PC-3 (cell line): ENCODE measurements at regions not wholly inside any gene's neighbourhood (a gene's known extent, or its start where the extent isn't known, plus 50 kb on each side); places are given as distances from the start of the nearest gene placed in this dataset.

Experiments used
- ATAC-seq: fragments of 200-7000 bp; cut with Tn5 transposase; 2 replicates; pipeline ENCODE4 v1.9.1; 2020; ENCODE audit warnings: mild to moderate bottlenecking, moderate library complexity
- BruUV-seq: library from RNA; stranded (reverse); fragments of 400-500 nt; replicated peaks from 2 replicates; lab custom pipeline; 2021; lab: Mats Ljungman, UMichigan
- CTCF ChIA-PET: fragments of 300-600 bp; sonication (Branson Sonifier 250); formaldehyde crosslinking; loops from one replicate; lab custom pipeline; 2022; ENCODE audit warnings: antibody characterized with exemption; lab: Charles Lee
- POLR2A ChIA-PET: fragments of 300-600 bp; sonication (Branson Sonifier 250); formaldehyde crosslinking; loops from one replicate; lab custom pipeline; 2022; ENCODE audit warnings: antibody characterized with exemption; ENCODE audit not compliant: unreplicated experiment; lab: Charles Lee
- DNase-seq: peaks from one replicate; pipeline ENCODE4 v3.0.0-alpha.2; 2015
- H2AFZ ChIP-seq: fragments of 300-600 bp; sonication (generic); 2 replicates; pipeline ENCODE4 v1.6.0; 2016; ENCODE audit warnings: antibody characterized with exemption, low read length
- H3F3A ChIP-seq: fragments of 300-600 bp; sonication (generic); one replicate; pipeline ENCODE4 v1.6.0; 2017; ENCODE audit warnings: antibody characterized with exemption, low read length, control low read depth, mild to moderate bottlenecking; ENCODE audit not compliant: unreplicated experiment
- H3K27ac ChIP-seq: fragments of 300-600 bp; sonication (generic); 2 replicates; pipeline ENCODE4 v1.5.1; 2016; ENCODE audit warnings: mild to moderate bottlenecking, low read length
- H3K27me3 ChIP-seq: fragments of 300-600 bp; sonication (generic); 2 replicates; pipeline ENCODE4 v1.6.1; 2016; ENCODE audit warnings: low read length, mixed read lengths
- H3K36me3 ChIP-seq: fragments of 300-600 bp; sonication (generic); 2 replicates; pipeline ENCODE4 v1.6.1; 2016; ENCODE audit warnings: low read depth, mixed run types, low read length, mixed read lengths
- H3K4me1 ChIP-seq: fragments of 300-600 bp; sonication (generic); 2 replicates; pipeline ENCODE4 v1.5.1; 2016; ENCODE audit warnings: low read length; ENCODE audit not compliant: insufficient read depth
- H3K4me2 ChIP-seq: fragments of 300-600 bp; sonication (generic); 2 replicates; pipeline ENCODE4 v1.6.0; 2016; ENCODE audit warnings: low read length
- H3K4me3 ChIP-seq: fragments of 300-600 bp; sonication (generic); 2 replicates; pipeline ENCODE4 v1.5.1; 2016; ENCODE audit warnings: mild to moderate bottlenecking, low read length, mixed read lengths
- H3K79me2 ChIP-seq: fragments of 300-600 bp; sonication (generic); 2 replicates; pipeline ENCODE4 v1.6.1; 2017; ENCODE audit warnings: low read length, mixed read lengths
- H3K9ac ChIP-seq: fragments of 300-600 bp; sonication (generic); 2 replicates; pipeline ENCODE4 v1.6.0; 2016; ENCODE audit warnings: mild to moderate bottlenecking, low read length
- H3K9me2 ChIP-seq: fragments of 300-600 bp; sonication (generic); replicated peaks from 2 replicates; pipeline ENCODE4 v1.6.1; 2016; ENCODE audit warnings: mixed run types, low read length, mixed read lengths
- H3K9me3 ChIP-seq: fragments of 300-600 bp; sonication (generic); 2 replicates; pipeline ENCODE4 v1.6.1; 2016; ENCODE audit warnings: low read length, mixed read lengths
- H4K20me1 ChIP-seq: fragments of 300-600 bp; sonication (generic); 2 replicates; pipeline ENCODE4 v1.6.1; 2016; ENCODE audit warnings: low read length, mixed read lengths
- EZH2 ChIP-seq: fragments of 300-600 bp; sonication (generic); IDR thresholded peaks from one replicate; pipeline ENCODE4 v1.6.1; 2017; ENCODE audit warnings: antibody characterized with exemption, mild to moderate bottlenecking, low read length; ENCODE audit not compliant: unreplicated experiment
- EZH2phosphoT487 ChIP-seq: fragments of 300-600 bp; sonication (generic); IDR thresholded peaks from 2 replicates; pipeline ENCODE4 v1.6.1; 2018; ENCODE audit warnings: mild to moderate bottlenecking, antibody characterized with exemption, low read length, borderline replicate concordance
- intact Hi-C: fragments of 100-400 bp; cut with micrococcal nuclease; formaldehyde crosslinking; loops from 2 replicates; pipeline ENCODE4 v1.9.0; 2023
- TF ChIP-seq, protein P1 (sequence below): fragments of 300-600 bp; sonication (generic); conservative IDR thresholded peaks from 2 replicates; pipeline ENCODE4 v1.5.1; 2017; ENCODE audit warnings: antibody characterized with exemption, low read depth, mild to moderate bottlenecking, low read length

DNA sequence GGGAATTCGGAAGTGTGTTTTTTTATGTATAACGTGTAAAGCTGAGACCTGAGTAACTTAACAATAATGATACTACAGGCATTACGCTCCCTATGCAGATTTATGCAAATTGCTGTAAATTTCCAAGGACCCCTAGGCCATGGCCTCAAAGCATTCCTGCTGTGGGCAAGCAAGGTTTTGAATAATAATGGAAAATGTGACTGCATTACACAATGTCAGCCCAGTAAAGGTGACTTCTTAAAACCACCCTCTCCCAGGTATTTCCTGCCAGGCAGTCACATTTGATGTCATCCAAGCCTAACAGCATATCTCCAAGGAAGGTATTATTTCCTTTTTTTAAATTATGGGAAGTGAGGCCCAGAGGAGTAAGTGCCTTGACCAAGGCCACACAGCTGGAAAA lies 621.0 kb downstream of the BCL11B start:
- no peaks in the 10 kb centered on the region; the same call in 1 of the 2 replicates for H3K9me3 ChIP-seq
- no peaks in the 10 kb centered on the region for H3K79me2 ChIP-seq
- no peak overlapping the region for H3K9ac ChIP-seq
- H2AFZ ChIP-seq, result no peak overlapping the region
- no peaks in the 10 kb centered on the region for H3F3A ChIP-seq
- CTCF ChIA-PET, result no interaction called here
- H3K4me3 ChIP-seq, result no peak overlapping the region
- POLR2A ChIA-PET, result no interaction called here
- no peaks in the 10 kb centered on the region for H3K36me3 ChIP-seq
- no peak overlapping the region for H3K27ac ChIP-seq
- H3K4me1 ChIP-seq, result no peaks in the 10 kb centered on the region
- DNase-seq (no peak), ATAC-seq (no peak)
- BruUV-seq, result no TSS peak
- H3K27me3 ChIP-seq, result no peaks in the 10 kb centered on the region
- no peaks in the 10 kb centered on the region for H3K9me2 ChIP-seq
- intact Hi-C loops, result no loop called here
- TF ChIP-seq, protein P1, sequence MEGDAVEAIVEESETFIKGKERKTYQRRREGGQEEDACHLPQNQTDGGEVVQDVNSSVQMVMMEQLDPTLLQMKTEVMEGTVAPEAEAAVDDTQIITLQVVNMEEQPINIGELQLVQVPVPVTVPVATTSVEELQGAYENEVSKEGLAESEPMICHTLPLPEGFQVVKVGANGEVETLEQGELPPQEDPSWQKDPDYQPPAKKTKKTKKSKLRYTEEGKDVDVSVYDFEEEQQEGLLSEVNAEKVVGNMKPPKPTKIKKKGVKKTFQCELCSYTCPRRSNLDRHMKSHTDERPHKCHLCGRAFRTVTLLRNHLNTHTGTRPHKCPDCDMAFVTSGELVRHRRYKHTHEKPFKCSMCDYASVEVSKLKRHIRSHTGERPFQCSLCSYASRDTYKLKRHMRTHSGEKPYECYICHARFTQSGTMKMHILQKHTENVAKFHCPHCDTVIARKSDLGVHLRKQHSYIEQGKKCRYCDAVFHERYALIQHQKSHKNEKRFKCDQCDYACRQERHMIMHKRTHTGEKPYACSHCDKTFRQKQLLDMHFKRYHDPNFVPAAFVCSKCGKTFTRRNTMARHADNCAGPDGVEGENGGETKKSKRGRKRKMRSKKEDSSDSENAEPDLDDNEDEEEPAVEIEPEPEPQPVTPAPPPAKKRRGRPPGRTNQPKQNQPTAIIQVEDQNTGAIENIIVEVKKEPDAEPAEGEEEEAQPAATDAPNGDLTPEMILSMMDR, result no peak
- TF ChIP-seq EZH2phosphoT487, result no peak
- no peak for TF ChIP-seq EZH2
- no peak overlapping the region for H3K4me2 ChIP-seq
- no peaks in the 10 kb centered on the region for H4K20me1 ChIP-seq

DNA sequence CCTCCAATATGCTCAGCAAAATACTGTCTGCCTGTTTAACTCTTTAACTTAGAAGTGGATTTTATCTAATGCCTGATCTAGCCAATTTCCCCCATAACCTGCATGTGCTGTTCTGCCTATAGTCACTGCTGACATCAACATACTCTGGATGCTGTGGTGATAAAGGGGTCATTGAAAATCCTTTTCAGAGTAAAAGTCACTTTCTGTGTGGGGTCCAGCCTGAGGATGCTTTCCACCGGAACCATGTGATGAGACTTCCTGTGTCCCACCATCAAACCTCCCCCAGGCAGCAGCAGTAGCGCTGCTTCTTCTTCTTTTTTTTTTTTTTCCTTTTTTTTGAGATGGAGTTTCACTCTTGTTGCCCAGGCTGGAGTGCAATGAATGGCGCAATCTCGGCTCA lies 607.0 kb downstream of the BCL11B start:
- Histone ChIP-seq H3F3A (no peaks in the 10 kb centered on the region), H3K9me3 (0 out of 2 replicates have a peak, but pooled peaks cover 8% of the 10 kb centered on the region), H3K4me2 (no peak overlapping the region), H2AFZ (no peak overlapping the region), H3K27ac (no peak overlapping the region), H4K20me1 (no peaks in the 10 kb centered on the region), H3K9me2 (no peaks in the 10 kb centered on the region), H3K4me3 (no peak overlapping the region), H3K4me1 (no peaks in the 10 kb centered on the region), H3K79me2 (no peaks in the 10 kb centered on the region), H3K27me3 (no peaks in the 10 kb centered on the region), H3K9ac (no peak overlapping the region), H3K36me3 (no peaks in the 10 kb centered on the region)
- DNase-seq (no peak), ATAC-seq (no peak)
- intact Hi-C loops, result no loop called here
- no TSS peak for BruUV-seq
- TF ChIP-seq EZH2phosphoT487 (no peak), EZH2 (no peak)
- TF ChIP-seq, protein P1, result no peak
- POLR2A ChIA-PET, result no interaction called here
- CTCF ChIA-PET, result no interaction called here

DNA sequence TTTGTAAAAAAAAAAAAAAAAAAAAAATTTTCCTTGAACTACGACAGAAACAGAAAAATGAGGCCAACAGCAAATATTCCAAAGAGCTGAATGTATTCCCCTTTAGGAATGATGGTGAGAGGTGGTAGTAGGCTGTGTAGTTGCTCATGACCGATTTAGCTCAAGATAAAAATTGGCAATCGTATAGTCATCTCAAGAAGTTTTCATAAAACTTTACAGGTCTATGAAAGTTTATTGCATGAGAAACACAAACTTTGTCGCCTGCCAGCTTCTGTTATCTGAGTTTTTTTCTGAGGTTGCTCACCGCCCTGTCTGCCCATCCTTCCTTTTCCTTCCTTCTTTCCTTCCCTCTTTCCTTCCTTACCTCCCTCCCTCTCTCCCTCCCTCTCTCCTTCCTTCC lies 605.5 kb downstream of the BCL11B start:
- H3K9me3 ChIP-seq, result 0 out of 2 replicates have a peak, but pooled peaks cover 8% of the 10 kb centered on the region
- ChIA-PET POLR2A (no interaction called here), CTCF (no interaction called here)
- DNase-seq (no peak), ATAC-seq (no peak)
- H3K4me1 ChIP-seq, result no peaks in the 10 kb centered on the region
- no peaks in the 10 kb centered on the region for H3F3A ChIP-seq
- intact Hi-C loops, result no loop called here
- H3K4me3 ChIP-seq, result no peak overlapping the region
- H3K9ac ChIP-seq, result no peak overlapping the region
- H3K36me3 ChIP-seq, result no peaks in the 10 kb centered on the region
- BruUV-seq, result no TSS peak
- H3K27me3 ChIP-seq, result no peaks in the 10 kb centered on the region
- TF ChIP-seq EZH2phosphoT487 (no peak), EZH2 (no peak)
- TF ChIP-seq, protein P1, result no peak
- no peaks in the 10 kb centered on the region for H3K79me2 ChIP-seq
- no peak overlapping the region for H3K27ac ChIP-seq
- no peaks in the 10 kb centered on the region for H4K20me1 ChIP-seq
- H3K4me2 ChIP-seq, result no peak overlapping the region
- no peak overlapping the region for H2AFZ ChIP-seq
- no peaks in the 10 kb centered on the region for H3K9me2 ChIP-seq
